NCI-H2107 (cell line): ENCODE measurements at regions not wholly inside any gene's neighbourhood (a gene's known extent, or its start where the extent isn't known, plus 50 kb on each side); places are given as distances from the start of the nearest gene placed in this dataset.

Experiments used
- DNase-seq: peaks from one replicate; lab custom pipeline; 2025; lab: John Stamatoyannopoulos, UW

- DNase-seq, result no peak
Observed at GRCh38 chr10:29028486-29028885, 260.4 kb upstream of the LYZL1 start.

DNA sequence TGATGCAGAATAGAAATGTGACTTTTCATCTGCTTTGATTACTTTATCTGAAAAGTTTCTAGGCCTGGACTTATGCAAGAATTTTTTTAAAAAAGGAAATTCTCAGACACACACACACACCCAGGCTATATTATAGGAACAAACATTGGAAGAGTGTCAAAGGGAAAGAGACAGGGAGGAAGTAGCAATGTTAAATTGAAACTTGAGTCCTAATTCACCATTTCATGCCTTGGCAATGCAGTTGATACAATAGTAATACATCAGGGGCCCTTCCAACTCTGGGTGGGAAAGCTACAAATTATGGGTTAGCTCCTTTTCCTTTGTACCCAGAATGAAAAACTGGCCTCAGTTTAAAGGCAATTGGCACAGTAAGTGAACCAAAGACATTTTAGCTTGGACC is 258.0 kb upstream of the LYZL1 start:
- no peak for DNase-seq

GRCh38 chr10:29032169-29032568 is 256.7 kb upstream of the LYZL1 start:
- DNase-seq, result no peak

- no peak for DNase-seq
Observed at GRCh38 chr10:29033311-29033940, 255.4 kb upstream of the LYZL1 start.

DNA sequence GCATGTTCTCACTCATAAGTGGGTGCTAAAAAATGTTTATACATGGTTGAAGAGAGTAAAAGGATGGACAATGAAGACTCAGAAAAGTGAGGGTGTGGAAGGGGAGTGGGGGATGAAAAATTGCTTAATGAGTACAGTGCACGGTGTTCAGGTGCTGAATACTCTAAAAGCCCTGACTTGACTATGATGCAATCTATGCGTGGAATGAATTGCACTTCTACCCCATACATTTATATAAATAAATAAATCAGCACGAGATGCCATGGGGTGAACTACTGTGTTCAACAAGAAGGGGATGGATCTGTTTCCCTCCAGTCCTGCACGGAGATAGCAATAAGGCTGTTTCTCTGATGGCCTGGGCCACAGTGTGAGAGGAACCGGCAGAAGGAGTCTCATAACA is 254.3 kb upstream of the LYZL1 start:
- no peak for DNase-seq

GRCh38 chr10:29035721-29036120 is 253.1 kb upstream of the LYZL1 start:
- no peak for DNase-seq

GRCh38 chr10:29037348-29038113 is 251.3 kb upstream of the LYZL1 start:
- DNase-seq, result no peak

GRCh38 chr10:29039091-29039490 is 249.8 kb upstream of the LYZL1 start:
- no peak for DNase-seq

- DNase-seq, result no peak
Observed at GRCh38 chr10:29039677-29040189, 249.1 kb upstream of the LYZL1 start.

DNA sequence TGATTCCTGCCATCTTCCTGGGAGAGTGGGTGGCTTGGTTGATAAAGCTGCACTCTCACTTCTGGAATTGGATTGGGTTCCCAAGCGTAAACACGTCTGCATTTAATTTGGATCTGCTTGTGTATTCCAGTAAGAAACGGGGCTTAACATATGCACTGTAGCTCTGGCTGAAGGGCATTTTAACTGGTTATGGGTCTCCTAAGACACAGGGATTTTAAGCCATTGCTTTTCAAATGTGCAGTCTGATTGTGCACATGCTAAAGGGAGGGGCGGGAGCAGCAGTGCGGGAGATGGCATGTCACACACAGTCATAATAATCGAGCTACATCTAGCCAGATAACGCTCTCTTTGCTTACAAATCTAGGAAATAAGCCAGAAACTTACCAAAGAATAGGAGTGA is 247.3 kb upstream of the LYZL1 start:
- DNase-seq, result no peak

DNA sequence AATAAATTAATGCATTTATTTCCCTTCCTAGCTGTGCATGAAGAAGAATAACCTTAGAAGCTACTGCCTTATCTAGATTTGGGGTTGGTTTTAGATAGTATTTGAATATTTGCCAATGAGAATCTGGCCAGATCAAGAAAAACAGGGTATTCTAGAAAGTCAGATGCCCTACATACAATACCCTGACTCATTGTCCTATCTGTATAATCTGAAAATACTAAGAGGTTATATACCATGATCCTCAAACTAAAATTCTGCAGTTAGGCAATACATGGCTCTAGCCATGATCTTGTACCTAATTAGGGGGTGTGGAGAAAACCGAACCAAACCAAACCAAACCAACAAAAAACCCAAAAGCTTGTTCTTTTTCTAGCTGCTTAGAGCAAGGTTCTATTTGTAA is 240.4 kb upstream of the LYZL1 start:
- DNase-seq, result no peak

- DNase-seq, result no peak
Observed at GRCh38 chr10:29050081-29050480, 238.8 kb upstream of the LYZL1 start.

DNA sequence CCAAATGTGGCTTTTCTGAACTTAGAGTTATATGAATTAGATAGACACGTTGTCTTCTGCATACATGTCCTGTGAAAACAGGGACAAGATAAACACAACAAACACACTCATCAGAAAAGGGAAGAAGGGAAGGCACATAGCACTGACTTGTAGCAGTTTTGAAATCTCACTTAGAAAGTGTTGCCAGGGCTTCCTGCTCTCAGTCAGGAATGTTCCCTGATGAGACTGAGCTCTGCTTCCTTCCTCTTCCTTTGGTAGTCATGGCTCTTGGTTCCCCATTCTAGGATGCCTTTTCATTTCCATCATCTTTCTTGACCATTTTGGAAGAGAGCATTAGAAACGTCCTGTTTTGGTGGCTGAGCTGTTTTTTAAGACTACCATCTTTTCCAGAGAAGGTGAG is 233.8 kb upstream of the LYZL1 start:
- DNase-seq, result no peak

- no peak for DNase-seq
Observed at GRCh38 chr10:29056729-29057128, 232.1 kb upstream of the LYZL1 start.

DNA sequence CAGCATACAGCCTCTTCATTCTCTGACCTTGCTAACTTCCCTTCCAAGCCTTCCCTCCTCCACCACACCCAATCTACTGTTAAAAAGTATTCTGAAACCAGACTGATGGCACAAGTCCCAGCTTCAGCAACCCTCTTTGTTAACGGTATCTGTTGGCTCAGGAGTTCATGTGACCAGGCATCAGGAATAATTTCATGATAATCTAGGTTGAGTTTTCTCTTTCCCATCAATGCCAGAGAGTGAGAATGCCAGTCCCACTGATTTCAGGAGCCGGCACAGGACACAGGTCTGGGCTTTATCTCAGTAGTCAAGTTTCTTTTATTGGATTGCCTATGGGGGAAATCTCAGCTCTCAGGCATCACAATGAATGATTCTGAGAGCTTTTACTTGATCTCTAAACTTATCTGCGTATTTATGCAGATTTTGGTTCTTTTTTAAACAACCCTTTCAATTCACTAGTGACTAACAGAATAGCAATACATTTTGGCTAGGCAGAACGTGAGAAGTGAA is 231.0 kb upstream of the LYZL1 start:
- DNase-seq, result no peak

- no peak for DNase-seq
Observed at GRCh38 chr10:29063806-29064644, 224.8 kb upstream of the LYZL1 start.

DNA sequence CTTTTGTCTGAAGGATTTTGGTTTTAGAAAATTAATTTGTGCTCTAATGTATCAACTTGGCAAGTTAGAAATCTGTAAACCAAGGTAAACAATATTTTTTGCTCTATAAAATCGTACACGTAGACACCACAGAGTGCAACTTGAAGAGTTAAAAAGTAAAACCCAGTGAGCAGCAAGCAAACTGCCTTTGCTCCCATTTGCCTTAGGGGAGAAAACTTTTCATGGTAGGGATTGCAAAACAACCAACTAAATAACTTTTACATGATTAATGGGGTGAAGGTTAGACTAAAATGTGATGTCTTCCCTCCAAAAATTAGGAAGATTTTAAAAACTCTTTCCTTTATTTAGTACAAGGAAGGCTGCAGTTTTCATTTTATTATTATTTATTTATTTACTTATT is 224.2 kb upstream of the LYZL1 start:
- no peak for DNase-seq

GRCh38 chr10:29067161-29067560 is 221.7 kb upstream of the LYZL1 start:
- no peak for DNase-seq

DNA sequence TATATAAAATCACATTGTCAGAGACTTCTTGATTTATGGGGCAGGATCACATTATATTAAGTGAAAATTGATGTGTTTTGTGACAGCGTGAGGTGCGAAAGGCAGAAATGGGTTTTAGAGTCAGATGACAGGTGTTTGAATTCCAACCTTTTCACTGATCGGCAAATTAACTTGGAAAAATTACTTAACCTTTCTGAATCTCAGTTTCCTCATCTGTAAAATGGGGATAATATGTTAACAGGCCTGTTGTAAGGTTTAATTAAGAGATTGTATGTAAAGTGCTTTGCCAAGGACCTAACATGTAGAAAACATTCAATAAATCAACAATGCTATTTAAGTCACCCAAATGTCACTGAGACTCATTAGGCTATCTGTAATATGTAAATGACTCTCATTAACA is 221.2 kb upstream of the LYZL1 start:
- no peak for DNase-seq

GRCh38 chr10:29068302-29068701 is 220.6 kb upstream of the LYZL1 start:
- no peak for DNase-seq

DNA sequence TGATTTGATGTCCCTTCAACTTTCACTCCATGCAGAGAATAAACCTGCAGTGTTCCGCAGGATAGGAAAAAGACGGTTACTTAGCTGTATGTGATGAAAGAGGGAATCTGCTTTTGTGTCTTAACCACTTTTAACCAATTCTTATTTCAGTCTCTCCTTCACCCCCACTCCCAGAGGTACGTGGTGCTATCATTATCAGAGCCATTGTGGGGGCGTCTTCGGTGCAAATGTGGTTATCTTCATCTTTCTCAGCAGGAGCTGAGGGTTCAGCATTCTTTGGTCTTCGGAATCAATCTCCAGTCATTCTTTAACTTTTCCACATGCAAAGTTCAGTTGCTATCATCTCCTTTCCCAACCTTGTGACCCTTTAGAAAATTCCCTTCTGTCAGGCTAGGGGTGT is 219.9 kb upstream of the LYZL1 start:
- DNase-seq, result no peak

DNA sequence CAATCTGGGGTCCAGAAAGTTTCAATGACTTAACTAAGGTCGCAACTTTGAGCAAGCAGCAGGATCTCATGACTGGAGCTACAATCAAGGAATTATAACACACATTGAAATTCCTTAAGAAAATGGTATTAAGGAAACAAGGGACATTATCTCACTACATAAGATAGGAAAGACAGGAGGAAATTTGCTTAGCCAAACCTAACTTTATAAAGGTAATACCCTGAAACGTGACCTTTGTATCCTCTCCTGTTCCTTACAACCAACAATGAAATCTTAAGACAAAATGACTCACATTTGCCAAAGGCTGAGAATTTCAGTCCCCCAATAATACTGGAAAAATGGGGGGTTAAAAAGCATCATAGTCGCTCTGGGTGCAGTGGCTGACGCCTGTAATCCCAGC is 218.9 kb upstream of the LYZL1 start:
- DNase-seq, result no peak

- peak; percentile 28 for DNase-seq
Observed at GRCh38 chr10:29078919-29079318, 210.0 kb upstream of the LYZL1 start.
